Caco-2 (cell line): ENCODE measurements at regions not wholly inside any gene's neighbourhood (a gene's known extent, or its start where the extent isn't known, plus 50 kb on each side); places are given as distances from the start of the nearest gene placed in this dataset.

Source experiments
- BruUV-seq: library from RNA; stranded (reverse); fragments of 400-500 nt; replicated peaks from 2 replicates; lab custom pipeline; 2021; lab: Mats Ljungman, UMichigan
- CTCF ChIA-PET: fragments of 300-600 bp; sonication (Branson Sonifier 250); formaldehyde crosslinking; loops from one replicate; lab custom pipeline; 2022; ENCODE audit warnings: antibody characterized with exemption; lab: Charles Lee
- POLR2A ChIA-PET: fragments of 300-600 bp; sonication (Branson Sonifier 250); formaldehyde crosslinking; loops from one replicate; lab custom pipeline; 2022; ENCODE audit warnings: antibody characterized with exemption; lab: Charles Lee
- DNase-seq, 2 experiments: peaks; one replicate each; pipeline versions ENCODE4 v3.0.0 to v3.0.0-alpha.2; 2020 to 2022
- H3K27me3 ChIP-seq: replicated peaks from 2 replicates; pipeline ENCODE4 v1.6.0; 2011; ENCODE audit warnings: low read length; ENCODE audit not compliant: control insufficient read depth, insufficient read depth
- H3K36me3 ChIP-seq: 2 replicates; pipeline ENCODE4 v1.5.1; 2011; ENCODE audit warnings: low read length; ENCODE audit not compliant: control insufficient read depth, insufficient read depth
- H3K4me1 ChIP-seq: fragments of 250-450 bp; sonication (Bioruptor Pico); 2 replicates; pipeline ENCODE4 v1.5.1; 2020; ENCODE audit warnings: mild to moderate bottlenecking
- H3K4me3 ChIP-seq: 2 replicates; pipeline ENCODE4 v1.5.1; 2011; ENCODE audit warnings: low read depth, mild to moderate bottlenecking, control low read depth, low read length
- H3K9me3 ChIP-seq: fragments of 250-450 bp; sonication (Bioruptor Pico); 2 replicates; pipeline ENCODE4 v1.5.1; 2020; ENCODE audit warnings: mild to moderate bottlenecking, moderate library complexity
- H3K27ac Mint-ChIP-seq: one replicate; pipeline ENCODE4 v1.8.0; 2022; ENCODE audit warnings: mixed read lengths; ENCODE audit not compliant: unreplicated experiment
- H3K27me3 Mint-ChIP-seq: one replicate; pipeline ENCODE4 v1.8.0; 2022; ENCODE audit warnings: mixed read lengths; ENCODE audit not compliant: insufficient read depth, unreplicated experiment
- H3K36me3 Mint-ChIP-seq: one replicate; pipeline ENCODE4 v1.8.0; 2022; ENCODE audit warnings: mild to moderate bottlenecking, mixed read lengths; ENCODE audit not compliant: insufficient read depth, unreplicated experiment
- H3K4me1 Mint-ChIP-seq: one replicate; pipeline ENCODE4 v1.8.0; 2022; ENCODE audit warnings: low read depth, mixed read lengths; ENCODE audit not compliant: unreplicated experiment
- H3K4me3 Mint-ChIP-seq: one replicate; pipeline ENCODE4 v1.8.0; 2022; ENCODE audit warnings: mild to moderate bottlenecking, moderate library complexity, mixed read lengths; ENCODE audit not compliant: unreplicated experiment
- H3K9me3 Mint-ChIP-seq: one replicate; pipeline ENCODE4 v1.8.0; 2022; ENCODE audit warnings: mixed read lengths; ENCODE audit not compliant: unreplicated experiment
- CTCF ChIP-seq, 2 experiments: fragments of 200-600 bp in 1 of 2; IDR thresholded peaks; 1 replicate in 1 of 2; 2 replicates in 1 of 2; pipeline versions ENCODE4 v1.5.1 to v1.8.0; 2011 to 2022; ENCODE audit warnings: antibody characterized with exemption in 1 of 2, control low read depth in 1 of 2, inconsistent platforms in 1 of 2, low read depth in 1 of 2, low read length in 1 of 2, mild to moderate bottlenecking in 1 of 2, moderate library complexity in 1 of 2; ENCODE audit not compliant: insufficient read depth in 1 of 2, severe bottlenecking in 1 of 2, unreplicated experiment in 1 of 2
- intact Hi-C: fragments of 100-400 bp; cut with micrococcal nuclease; formaldehyde crosslinking; loops from one replicate; pipeline ENCODE4 v1.10.0; 2022; ENCODE audit not compliant: unreplicated experiment

GRCh38 chr6:93685494-93685893 lies 266.1 kb upstream of the EPHA7 start:
- Mint-ChIP-seq H3K4me3 (no peak overlapping the region), H3K27ac (no peak overlapping the region), H3K4me1 (no peaks in the 10 kb centered on the region), H3K36me3 (no peaks in the 10 kb centered on the region), H3K27me3 (no peaks in the 10 kb centered on the region), H3K9me3 (no peaks in the 10 kb centered on the region)
- Histone ChIP-seq H3K9me3 (no peaks in the 10 kb centered on the region), H3K4me1 (no peaks in the 10 kb centered on the region), H3K27me3 (no peaks in the 10 kb centered on the region), H3K4me3 (no peak overlapping the region), H3K36me3 (no peaks in the 10 kb centered on the region)
- no peak for DNase-seq
- BruUV-seq = no TSS peak
- ChIA-PET CTCF (no interaction called here), POLR2A (no interaction called here)
- intact Hi-C loops = no loop called here
- TF ChIP-seq CTCF (IDR thresholded peaks at IDR 0.05; ENCODE audit: insufficient read depth in 1 of 2, low read depth in 1 of 2, low read length in 1 of 2, severe bottlenecking in 1 of 2, unreplicated experiment in 1 of 2) = no peak

GRCh38 chr6:93684339-93684738 lies 265.0 kb upstream of the EPHA7 start:
- no peak overlapping the region for H3K4me3 Mint-ChIP-seq
- Histone ChIP-seq H3K27me3 (no peaks in the 10 kb centered on the region), H3K4me1 (no peaks in the 10 kb centered on the region), H3K4me3 (no peak overlapping the region), H3K9me3 (no peaks in the 10 kb centered on the region), H3K36me3 (no peaks in the 10 kb centered on the region)
- H3K4me1 Mint-ChIP-seq = no peaks in the 10 kb centered on the region
- no peak for TF ChIP-seq CTCF (IDR thresholded peaks at IDR 0.05; ENCODE audit: insufficient read depth in 1 of 2, low read depth in 1 of 2, low read length in 1 of 2, severe bottlenecking in 1 of 2, unreplicated experiment in 1 of 2)
- no peak overlapping the region for H3K27ac Mint-ChIP-seq
- no peak for DNase-seq
- intact Hi-C loops = no loop called here
- no TSS peak for BruUV-seq
- POLR2A ChIA-PET = no interaction called here
- H3K36me3 Mint-ChIP-seq = no peaks in the 10 kb centered on the region
- H3K27me3 Mint-ChIP-seq = no peaks in the 10 kb centered on the region
- CTCF ChIA-PET = no interaction called here
- no peaks in the 10 kb centered on the region for H3K9me3 Mint-ChIP-seq

- Mint-ChIP-seq H3K36me3 (no peaks in the 10 kb centered on the region), H3K4me3 (no peak overlapping the region), H3K27me3 (no peaks in the 10 kb centered on the region), H3K4me1 (no peaks in the 10 kb centered on the region), H3K27ac (no peak overlapping the region), H3K9me3 (no peaks in the 10 kb centered on the region)
- CTCF ChIA-PET = no interaction called here
- Histone ChIP-seq H3K4me1 (no peaks in the 10 kb centered on the region), H3K9me3 (no peaks in the 10 kb centered on the region), H3K4me3 (no peak overlapping the region), H3K36me3 (no peaks in the 10 kb centered on the region), H3K27me3 (no peaks in the 10 kb centered on the region)
- no peak for DNase-seq
- intact Hi-C loops = no loop called here
- TF ChIP-seq CTCF (IDR thresholded peaks at IDR 0.05; ENCODE audit: insufficient read depth in 1 of 2, low read depth in 1 of 2, low read length in 1 of 2, severe bottlenecking in 1 of 2, unreplicated experiment in 1 of 2) = no peak
- POLR2A ChIA-PET = no interaction called here
- BruUV-seq = no TSS peak
Measured at GRCh38 chr6:93679836-93680235, 260.5 kb upstream of the EPHA7 start.
